ENCODE measurements at regions not wholly inside any gene's neighbourhood (a gene's known extent, or its start where the extent isn't known, plus 50 kb on each side); places are given as distances from the start of the nearest gene placed in this dataset.

DNA sequence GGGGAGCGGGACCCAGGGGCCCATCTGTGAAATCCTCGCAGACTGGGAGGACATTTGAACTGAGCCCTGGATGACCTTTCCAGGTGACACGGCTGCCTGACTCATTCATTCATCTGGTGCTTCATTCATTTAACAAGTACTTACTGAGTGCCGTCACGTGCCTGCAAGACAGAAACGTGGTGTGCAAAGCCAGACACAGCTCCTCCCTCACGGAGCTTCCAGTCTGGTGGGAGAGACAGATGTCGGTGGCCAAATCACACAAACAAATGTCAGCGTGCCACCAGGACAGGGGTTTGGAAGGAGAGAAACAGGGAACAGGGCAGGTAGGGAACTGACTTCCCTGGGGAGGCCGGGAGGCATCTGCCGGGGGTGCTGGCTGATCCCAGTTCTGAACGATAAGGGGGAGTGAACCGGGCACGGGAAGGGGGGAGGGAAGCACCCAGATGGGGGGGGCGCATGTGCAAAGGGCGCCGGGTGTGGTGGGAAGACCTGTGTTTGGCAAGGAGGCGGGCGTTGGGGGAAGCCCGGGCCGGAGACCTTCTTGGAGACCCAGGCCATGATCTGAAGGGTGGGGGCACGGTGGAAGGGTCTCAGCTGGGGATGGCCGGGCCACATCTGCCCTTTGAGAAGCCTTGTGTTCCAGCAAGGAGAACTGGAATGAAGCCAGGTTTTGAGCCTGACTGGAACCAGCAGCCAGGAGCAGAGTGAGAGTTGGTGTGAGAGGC, 93.6 kb upstream of the CIBAR2 start:
- H3K14ac ChIP-seq (ENCODE audit: insufficient read depth, low read length), result peak overlapping the region; percentile 53

More for the DNA sequence above, 93.6 kb upstream of the CIBAR2 start:
- no peak overlapping the region for H4K91ac ChIP-seq (ENCODE audit: insufficient read length, low read depth, low read length)
- Mint-ChIP-seq H3K4me1 (peaks cover 39 to 57% of the 10 kb centered on the region in 2 experiments), H3K27me3 (ENCODE audit: low read depth) (no peaks in the 10 kb centered on the region), H3K36me3 (ENCODE audit: insufficient read depth in 1 of 3, low read depth in 3 of 3) (0 out of 7 replicates have a peak, but pooled peaks cover 0 to 4% (median 0%) of the 10 kb centered on the region in 3 experiments), H3K9me3 (no peaks in the 10 kb centered on the region), H3K27ac (peak overlapping the region; percentile 88 to 94 (median 89); a peak in 6 of 7 replicates), H3K4me3 (peak overlapping the region in 1 of 2 experiments; percentile 59; a peak in 2 of 5 replicates)
- H3K79me1 ChIP-seq (ENCODE audit: insufficient read depth, low read depth, low read length, poor library complexity, severe bottlenecking), result no peaks in the 10 kb centered on the region
- H4K20me1 ChIP-seq (ENCODE audit: control insufficient read depth, insufficient read depth, insufficient read length), result no peaks in the 10 kb centered on the region
- no peak overlapping the region for H3K4ac ChIP-seq (ENCODE audit: low read depth, low read length)
- DNase-seq, result no peak
- no peak overlapping the region for H2AFZ ChIP-seq (ENCODE audit: low read length)
- H3K79me2 ChIP-seq (ENCODE audit: insufficient read depth, low read length), result no peaks in the 10 kb centered on the region; the same call in 1 of the 2 replicates
- no peak overlapping the region for H2BK12ac ChIP-seq (ENCODE audit: insufficient read length, low read depth, low read length)
- H3K9ac ChIP-seq (ENCODE audit: extremely low read depth, insufficient read length, low read length), result no peak overlapping the region
- no peak overlapping the region for H3K4me2 ChIP-seq (ENCODE audit: insufficient read depth, insufficient read length, low read length)
- no peaks in the 10 kb centered on the region for H3K23me2 ChIP-seq (ENCODE audit: insufficient read length, low read depth, low read length, poor library complexity, severe bottlenecking)
- H2BK15ac ChIP-seq (ENCODE audit: low read depth, low read length), result no peak overlapping the region
- no peak overlapping the region for H3K27ac ChIP-seq (ENCODE audit: insufficient read length, low read depth, low read length)
- no peak overlapping the region for H2AK5ac ChIP-seq (ENCODE audit: insufficient read length, low read length)
- H4K5ac ChIP-seq (ENCODE audit: insufficient read length, low read depth, low read length), result no peak overlapping the region
- no peak overlapping the region for H3K18ac ChIP-seq (ENCODE audit: insufficient read length, low read depth, low read length)
- no peaks in the 10 kb centered on the region for H3K27me3 ChIP-seq (ENCODE audit: insufficient read depth, low read length)
- no peak overlapping the region for H3T11ph ChIP-seq (ENCODE audit: low read length)
- no CpG with 5 or more reads among the region's 23 CpGs for WGBS (ENCODE audit: extremely low coverage, insufficient read length, low lambda C conversion rate)
- no peak overlapping the region for H4K8ac ChIP-seq (replicated peaks; ENCODE audit: insufficient read length, low read depth, low read length)
- no peak for TF ChIP-seq CTCF (conservative IDR thresholded peaks at IDR 0.05)
- H3K56ac ChIP-seq (ENCODE audit: insufficient read length, low read depth, low read length), result no peak overlapping the region
- no peaks in the 10 kb centered on the region for H3K4me1 ChIP-seq (ENCODE audit: insufficient read depth, low read length)
- H2BK5ac ChIP-seq (ENCODE audit: insufficient read length, low read length), result no peak overlapping the region
- H2BK20ac ChIP-seq (ENCODE audit: low read depth, low read length, poor library complexity, severe bottlenecking), result no peak overlapping the region
- no peaks in the 10 kb centered on the region for H3K9me3 ChIP-seq (ENCODE audit: control insufficient read depth, low read depth, low read length)
- H2BK120ac ChIP-seq (ENCODE audit: low read depth, low read length, poor library complexity, severe bottlenecking), result no peak overlapping the region
- H3K23ac ChIP-seq (ENCODE audit: insufficient read length, low read depth, low read length), result no peak overlapping the region

Measured in H9 (cell line).